ENCODE measurements at regions not wholly inside any gene's neighbourhood (a gene's known extent, or its start where the extent isn't known, plus 50 kb on each side); places are given as distances from the start of the nearest gene placed in this dataset.

DNA sequence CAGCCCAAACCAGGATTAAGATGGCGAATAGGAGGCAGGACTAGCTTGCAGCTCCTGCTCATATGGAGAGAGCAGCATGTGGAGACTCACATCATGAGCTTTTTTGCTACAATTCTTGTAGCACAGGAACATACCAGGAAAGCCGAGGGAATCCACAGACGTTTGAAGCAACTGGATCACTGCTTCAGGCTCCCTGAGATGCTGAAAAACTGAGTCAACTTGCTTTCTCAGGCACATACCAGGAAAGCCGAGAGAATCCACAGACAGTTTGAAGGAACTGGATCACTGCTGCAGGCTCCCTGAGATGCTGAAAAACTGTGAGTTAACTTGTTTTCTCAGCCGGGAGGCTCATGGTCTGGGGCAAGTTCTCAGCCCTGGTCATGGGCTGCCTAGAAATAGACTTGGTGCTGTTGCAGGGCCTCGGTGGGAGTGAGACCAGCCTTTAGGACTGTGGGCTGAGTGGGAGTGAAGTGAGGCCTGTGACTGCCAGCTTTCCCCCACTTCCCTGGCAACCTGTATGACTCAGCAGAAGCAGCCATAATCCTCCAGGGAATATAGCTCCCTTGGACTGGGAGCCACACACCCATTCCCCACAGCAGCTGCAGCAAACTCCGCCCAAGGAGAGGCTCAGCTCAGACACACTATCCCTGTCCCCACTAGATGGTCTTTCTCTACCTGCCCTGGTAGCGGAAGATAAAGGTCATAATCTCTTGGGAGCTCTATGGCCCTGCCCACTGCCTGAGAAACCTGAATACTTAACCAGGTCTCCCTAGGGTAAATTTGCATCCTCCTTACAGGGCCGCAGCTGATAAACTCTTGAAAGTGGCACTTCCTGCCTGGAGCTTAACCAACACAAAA, 51.9 kb upstream of the PFN2 start:
- TF ChIP-seq, protein P1, sequence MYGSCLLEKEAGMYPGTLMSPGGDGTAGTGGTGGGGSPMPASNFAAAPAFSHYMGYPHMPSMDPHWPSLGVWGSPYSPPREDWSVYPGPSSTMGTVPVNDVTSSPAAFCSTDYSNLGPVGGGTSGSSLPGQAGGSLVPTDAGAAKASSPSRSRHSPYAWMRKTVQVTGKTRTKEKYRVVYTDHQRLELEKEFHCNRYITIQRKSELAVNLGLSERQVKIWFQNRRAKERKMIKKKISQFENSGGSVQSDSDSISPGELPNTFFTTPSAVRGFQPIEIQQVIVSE (CRISPR knock-in tag; IDR thresholded peaks at IDR 0.05; ENCODE audit: borderline replicate concordance), result no peak
- TF ChIP-seq ETV6 (CRISPR knock-in tag; IDR thresholded peaks at IDR 0.05), result no peak
- TF ChIP-seq, protein P2, sequence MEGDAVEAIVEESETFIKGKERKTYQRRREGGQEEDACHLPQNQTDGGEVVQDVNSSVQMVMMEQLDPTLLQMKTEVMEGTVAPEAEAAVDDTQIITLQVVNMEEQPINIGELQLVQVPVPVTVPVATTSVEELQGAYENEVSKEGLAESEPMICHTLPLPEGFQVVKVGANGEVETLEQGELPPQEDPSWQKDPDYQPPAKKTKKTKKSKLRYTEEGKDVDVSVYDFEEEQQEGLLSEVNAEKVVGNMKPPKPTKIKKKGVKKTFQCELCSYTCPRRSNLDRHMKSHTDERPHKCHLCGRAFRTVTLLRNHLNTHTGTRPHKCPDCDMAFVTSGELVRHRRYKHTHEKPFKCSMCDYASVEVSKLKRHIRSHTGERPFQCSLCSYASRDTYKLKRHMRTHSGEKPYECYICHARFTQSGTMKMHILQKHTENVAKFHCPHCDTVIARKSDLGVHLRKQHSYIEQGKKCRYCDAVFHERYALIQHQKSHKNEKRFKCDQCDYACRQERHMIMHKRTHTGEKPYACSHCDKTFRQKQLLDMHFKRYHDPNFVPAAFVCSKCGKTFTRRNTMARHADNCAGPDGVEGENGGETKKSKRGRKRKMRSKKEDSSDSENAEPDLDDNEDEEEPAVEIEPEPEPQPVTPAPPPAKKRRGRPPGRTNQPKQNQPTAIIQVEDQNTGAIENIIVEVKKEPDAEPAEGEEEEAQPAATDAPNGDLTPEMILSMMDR (IDR thresholded peaks at IDR 0.05), result no peak
